ENCODE measurements at regions not wholly inside any gene's neighbourhood (a gene's known extent, or its start where the extent isn't known, plus 50 kb on each side); places are given as distances from the start of the nearest gene placed in this dataset.

DNA sequence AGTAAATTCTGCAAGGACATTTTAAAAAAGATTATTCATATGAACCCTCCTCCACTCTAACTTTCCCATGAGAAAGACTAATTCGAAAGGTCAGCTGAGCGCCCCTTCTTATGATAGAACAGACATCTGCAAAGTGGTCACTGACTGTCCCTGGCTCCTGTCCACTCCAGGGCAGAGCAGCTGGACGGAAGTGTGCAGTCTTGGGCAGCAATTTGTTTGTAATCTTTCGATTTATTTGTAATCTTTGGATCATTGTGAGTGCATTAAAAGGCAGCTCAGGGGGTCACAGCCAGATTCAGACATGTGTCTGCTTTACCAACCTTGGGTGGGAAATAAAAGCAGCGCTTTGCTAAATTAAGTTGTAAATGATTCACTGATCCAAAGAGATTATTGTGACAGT is 158.8 kb upstream of the ADARB2 start:
- no peaks in the 10 kb centered on the region for H3K4me1 ChIP-seq
- intact Hi-C loops (cut with DNase I; ENCODE audit: low total_unique reads): no loop called here
- no peaks in the 10 kb centered on the region for H3K27me3 ChIP-seq
- no peaks in the 10 kb centered on the region for H3K36me3 ChIP-seq
- no peaks in the 10 kb centered on the region for H3K9me3 ChIP-seq
- H3K4me3 ChIP-seq: no peak overlapping the region
- no peak overlapping the region for H3K27ac ChIP-seq
- TF ChIP-seq, protein P1, sequence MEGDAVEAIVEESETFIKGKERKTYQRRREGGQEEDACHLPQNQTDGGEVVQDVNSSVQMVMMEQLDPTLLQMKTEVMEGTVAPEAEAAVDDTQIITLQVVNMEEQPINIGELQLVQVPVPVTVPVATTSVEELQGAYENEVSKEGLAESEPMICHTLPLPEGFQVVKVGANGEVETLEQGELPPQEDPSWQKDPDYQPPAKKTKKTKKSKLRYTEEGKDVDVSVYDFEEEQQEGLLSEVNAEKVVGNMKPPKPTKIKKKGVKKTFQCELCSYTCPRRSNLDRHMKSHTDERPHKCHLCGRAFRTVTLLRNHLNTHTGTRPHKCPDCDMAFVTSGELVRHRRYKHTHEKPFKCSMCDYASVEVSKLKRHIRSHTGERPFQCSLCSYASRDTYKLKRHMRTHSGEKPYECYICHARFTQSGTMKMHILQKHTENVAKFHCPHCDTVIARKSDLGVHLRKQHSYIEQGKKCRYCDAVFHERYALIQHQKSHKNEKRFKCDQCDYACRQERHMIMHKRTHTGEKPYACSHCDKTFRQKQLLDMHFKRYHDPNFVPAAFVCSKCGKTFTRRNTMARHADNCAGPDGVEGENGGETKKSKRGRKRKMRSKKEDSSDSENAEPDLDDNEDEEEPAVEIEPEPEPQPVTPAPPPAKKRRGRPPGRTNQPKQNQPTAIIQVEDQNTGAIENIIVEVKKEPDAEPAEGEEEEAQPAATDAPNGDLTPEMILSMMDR (IDR thresholded peaks at IDR 0.05): no peak
- no peak for DNase-seq

DNA sequence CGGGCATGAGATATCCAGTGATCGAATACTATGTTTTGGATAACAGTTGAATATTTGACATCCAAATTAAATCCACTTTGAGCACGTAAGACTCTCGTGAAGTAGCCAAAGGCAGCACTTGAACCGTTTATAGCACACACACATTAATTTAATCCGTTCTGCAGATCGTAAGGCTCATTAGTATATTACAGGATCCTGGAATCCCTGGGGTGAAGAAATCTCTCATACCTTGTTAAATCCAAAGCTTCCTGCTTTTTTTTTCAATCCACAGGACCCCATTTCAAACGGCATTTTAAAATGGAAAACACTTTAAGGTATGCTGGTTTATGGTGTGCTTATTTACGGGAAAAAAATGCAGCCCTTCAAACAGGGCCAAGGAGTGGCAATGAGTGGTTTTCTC is 158.4 kb upstream of the ADARB2 start:
- Histone ChIP-seq H3K9me3 (no peaks in the 10 kb centered on the region), H3K4me3 (no peak overlapping the region), H3K36me3 (no peaks in the 10 kb centered on the region), H3K27ac (no peak overlapping the region), H3K4me1 (no peaks in the 10 kb centered on the region), H3K27me3 (no peaks in the 10 kb centered on the region)
- TF ChIP-seq, protein P1 (IDR thresholded peaks at IDR 0.05): no peak
- intact Hi-C loops (cut with DNase I; ENCODE audit: low total_unique reads): no loop called here
- no peak for DNase-seq

DNA sequence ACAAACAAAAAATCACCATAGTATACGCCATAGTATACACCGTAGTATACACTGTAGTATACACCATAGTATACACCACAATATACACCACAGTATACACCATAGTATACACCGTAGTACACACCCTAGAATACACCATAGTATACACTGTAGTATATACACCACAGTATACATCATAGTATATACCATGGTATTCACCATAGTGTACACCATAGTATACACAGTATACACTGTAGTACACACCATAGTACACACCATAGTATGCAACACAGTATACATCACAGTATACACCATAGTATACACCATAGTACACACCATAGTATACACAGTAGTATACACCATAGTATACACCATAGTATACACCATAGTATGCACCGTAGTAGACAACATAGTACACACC is 157.6 kb upstream of the ADARB2 start:
- no peaks in the 10 kb centered on the region for H3K27me3 ChIP-seq
- TF ChIP-seq, protein P1 (IDR thresholded peaks at IDR 0.05): no peak
- DNase-seq: no peak
- H3K4me3 ChIP-seq: no peak overlapping the region
- intact Hi-C loops (cut with DNase I; ENCODE audit: low total_unique reads): no loop called here
- no peaks in the 10 kb centered on the region for H3K4me1 ChIP-seq
- H3K27ac ChIP-seq: no peak overlapping the region
- H3K9me3 ChIP-seq: no peaks in the 10 kb centered on the region
- no peaks in the 10 kb centered on the region for H3K36me3 ChIP-seq

DNA sequence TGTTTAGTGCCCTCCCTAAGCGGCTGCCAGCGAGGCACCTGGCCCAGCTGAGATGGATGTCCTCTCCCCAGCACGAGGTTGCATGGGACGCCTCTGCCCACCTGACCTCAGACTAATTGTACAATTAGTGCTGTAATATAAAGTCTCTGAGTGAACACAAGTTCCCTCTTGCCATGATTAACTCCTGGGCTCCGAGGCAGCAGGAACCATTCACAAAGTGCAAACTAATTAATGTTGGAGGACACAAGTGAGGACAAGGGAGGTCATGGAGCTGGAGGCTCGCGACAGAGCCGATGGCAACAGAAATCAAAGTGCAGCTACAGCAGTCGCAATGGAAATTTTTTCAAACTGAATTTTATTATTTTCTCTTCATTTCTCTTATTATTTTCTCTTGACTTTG is 156.6 kb upstream of the ADARB2 start:
- intact Hi-C loops (cut with DNase I; ENCODE audit: low total_unique reads): no loop called here
- TF ChIP-seq, protein P1 (IDR thresholded peaks at IDR 0.05): no peak

DNA sequence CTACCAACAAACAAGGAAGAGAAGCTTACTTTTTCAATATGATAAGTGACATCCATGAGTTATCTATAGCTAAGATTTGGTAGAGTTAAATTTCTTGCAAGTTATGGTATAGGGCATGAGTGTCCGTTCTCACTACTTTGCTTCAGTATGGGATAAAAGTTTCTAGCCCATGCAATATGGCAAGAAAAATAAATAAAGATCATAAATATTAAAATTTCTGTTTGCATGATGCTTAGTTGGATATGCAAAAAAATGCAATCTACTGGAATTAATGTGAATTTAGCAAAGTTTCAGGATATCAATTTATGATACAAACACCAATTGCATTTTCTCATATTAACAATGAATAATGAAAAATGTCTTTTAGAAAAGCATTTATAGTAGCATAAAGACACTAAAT is 148.7 kb upstream of the ADARB2 start:
- no peak overlapping the region for H3K27ac ChIP-seq
- no peaks in the 10 kb centered on the region for H3K4me1 ChIP-seq
- no peak overlapping the region for H3K4me3 ChIP-seq
- H3K36me3 ChIP-seq: no peaks in the 10 kb centered on the region
- intact Hi-C loops (cut with DNase I; ENCODE audit: low total_unique reads): no loop called here
- TF ChIP-seq, protein P1 (IDR thresholded peaks at IDR 0.05): no peak
- H3K27me3 ChIP-seq: no peaks in the 10 kb centered on the region
- no peak for DNase-seq
- no peaks in the 10 kb centered on the region for H3K9me3 ChIP-seq

More for the DNA sequence above, 156.6 kb upstream of the ADARB2 start:
- Histone ChIP-seq H3K4me1 (no peaks in the 10 kb centered on the region), H3K27ac (no peak overlapping the region), H3K9me3 (no peaks in the 10 kb centered on the region), H3K27me3 (no peaks in the 10 kb centered on the region), H3K36me3 (no peaks in the 10 kb centered on the region), H3K4me3 (no peak overlapping the region)
- no peak for DNase-seq

DNA sequence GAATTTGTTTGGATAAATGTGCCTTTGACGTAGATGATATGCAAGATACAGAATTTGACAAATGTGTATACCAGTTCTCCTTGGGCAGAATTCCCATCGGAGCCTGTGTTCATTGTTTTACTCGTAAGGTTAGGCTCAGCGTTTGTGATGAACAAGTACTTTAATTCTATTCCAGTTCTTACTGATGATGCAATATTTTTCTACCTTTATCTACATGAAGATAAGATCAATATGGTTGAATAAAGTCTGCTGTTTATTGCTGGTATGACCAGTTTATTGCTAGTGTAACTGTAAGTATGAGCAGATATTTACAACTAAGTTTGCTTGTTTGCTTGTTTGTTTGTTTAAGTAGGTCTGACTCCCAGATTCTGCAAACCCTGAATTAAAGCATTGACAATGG is 145.4 kb upstream of the ADARB2 start:
- no peak overlapping the region for H3K4me3 ChIP-seq
- H3K4me1 ChIP-seq: no peaks in the 10 kb centered on the region
- no peaks in the 10 kb centered on the region for H3K36me3 ChIP-seq
- H3K9me3 ChIP-seq: no peaks in the 10 kb centered on the region
- intact Hi-C loops (cut with DNase I; ENCODE audit: low total_unique reads): no loop called here
- no peak overlapping the region for H3K27ac ChIP-seq
- TF ChIP-seq, protein P1 (IDR thresholded peaks at IDR 0.05): no peak
- H3K27me3 ChIP-seq: no peaks in the 10 kb centered on the region
- no peak for DNase-seq

Data from tibial artery (tissue), 4 donors.